Coronary artery (tissue), 2 donors: ENCODE measurements at regions not wholly inside any gene's neighbourhood (a gene's known extent, or its start where the extent isn't known, plus 50 kb on each side); places are given as distances from the start of the nearest gene placed in this dataset.
"Not testable (repeated sequence)": the region's sequence is repeated elsewhere in the genome, so short reads cannot be mapped to it uniquely, and the experiment has no call there.

Experiments
- DNase-seq: peaks from one replicate; pipeline ENCODE4 v3.0.0-alpha.2; 2017; ENCODE audit warnings: low spot score
- H3K27ac ChIP-seq, 2 donors: fragments of 200-600 bp; sonication (generic); one replicate each; pipeline ENCODE4 v1.5.1; 2016 to 2019
- H3K4me3 ChIP-seq: fragments of 200-600 bp; sonication (generic); 2 replicates; pipeline ENCODE4 v1.5.1; 2016; ENCODE audit warnings: mild to moderate bottlenecking, moderate library complexity
- CTCF ChIP-seq: fragments of 200-600 bp; sonication (generic); IDR thresholded peaks from one replicate; pipeline ENCODE4 v1.5.1; 2019; ENCODE audit warnings: antibody characterized with exemption

GRCh38 chr2:224098481-224099230, 59.6 kb upstream of the SERPINE2 start:
- no peak for TF ChIP-seq CTCF
- Histone ChIP-seq H3K4me3 (peak overlapping the region; percentile 22), H3K27ac (peak overlapping the region in 1 of 2 donors; percentile 2)
- DNase-seq = no peak

- TF ChIP-seq CTCF = no peak
- DNase-seq = no peak
- Histone ChIP-seq H3K27ac (no peak overlapping the region), H3K4me3 (no peak overlapping the region)
Measured at GRCh38 chr2:224094413-224094812, 55.3 kb upstream of the SERPINE2 start.

DNA sequence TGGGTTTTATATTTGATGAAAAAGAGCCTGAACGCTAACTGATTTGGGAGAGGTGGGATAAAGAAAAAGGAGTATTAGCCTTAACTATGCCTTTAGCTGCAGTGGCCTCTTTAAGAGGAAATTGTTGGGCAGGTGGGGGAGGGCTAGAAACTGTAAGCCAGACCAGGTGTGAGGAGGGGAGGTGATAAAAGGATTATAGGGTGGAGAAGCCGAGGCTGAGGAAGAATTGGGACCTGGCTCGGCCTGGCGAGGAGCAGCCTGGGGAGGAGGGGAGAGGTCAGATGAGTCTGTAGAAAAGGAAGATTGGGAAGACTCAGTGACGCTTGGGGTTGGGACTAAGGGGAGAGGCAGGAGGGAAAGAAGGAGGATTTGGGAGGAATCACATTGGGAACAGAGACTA, 52.6 kb upstream of the SERPINE2 start:
- H3K4me3 ChIP-seq, DNase-seq, H3K27ac ChIP-seq: not testable (repeated sequence)

GRCh38 chr2:224089606-224090005, 50.5 kb upstream of the SERPINE2 start:
- not testable (repeated sequence) for DNase-seq, H3K27ac ChIP-seq, H3K4me3 ChIP-seq
